ENCODE measurements at regions not wholly inside any gene's neighbourhood (a gene's known extent, or its start where the extent isn't known, plus 50 kb on each side); places are given as distances from the start of the nearest gene placed in this dataset.

DNA sequence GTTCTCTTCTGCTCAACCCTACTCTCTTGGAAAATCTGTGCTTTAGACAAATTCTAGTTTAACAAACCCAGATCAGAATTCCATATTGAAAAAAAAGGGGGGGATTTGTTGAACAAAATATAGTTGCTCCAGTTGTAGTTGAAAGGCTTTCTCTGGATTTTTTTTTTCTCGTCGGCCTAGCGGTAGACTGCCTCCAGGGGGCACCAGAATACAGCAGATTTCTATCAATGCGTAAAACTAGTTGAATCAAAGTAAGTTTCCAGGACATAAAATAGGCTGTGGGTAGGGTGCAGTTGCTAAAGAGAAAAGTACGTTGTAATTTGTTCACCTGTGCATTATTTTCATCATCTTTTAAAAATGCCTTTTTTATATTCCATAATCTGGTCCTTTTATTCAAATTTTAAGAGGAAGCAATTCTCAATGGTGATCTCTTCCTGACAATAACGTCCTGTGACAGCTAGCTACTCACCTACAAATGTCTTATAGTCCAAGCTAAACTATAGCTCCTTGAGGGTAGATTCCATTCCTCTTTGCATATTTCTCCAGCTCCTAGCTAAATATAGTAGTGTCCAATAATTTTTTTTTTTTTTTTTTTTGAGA is 105.4 kb downstream of the PERP start (continued):
- TF ChIP-seq, protein P1, sequence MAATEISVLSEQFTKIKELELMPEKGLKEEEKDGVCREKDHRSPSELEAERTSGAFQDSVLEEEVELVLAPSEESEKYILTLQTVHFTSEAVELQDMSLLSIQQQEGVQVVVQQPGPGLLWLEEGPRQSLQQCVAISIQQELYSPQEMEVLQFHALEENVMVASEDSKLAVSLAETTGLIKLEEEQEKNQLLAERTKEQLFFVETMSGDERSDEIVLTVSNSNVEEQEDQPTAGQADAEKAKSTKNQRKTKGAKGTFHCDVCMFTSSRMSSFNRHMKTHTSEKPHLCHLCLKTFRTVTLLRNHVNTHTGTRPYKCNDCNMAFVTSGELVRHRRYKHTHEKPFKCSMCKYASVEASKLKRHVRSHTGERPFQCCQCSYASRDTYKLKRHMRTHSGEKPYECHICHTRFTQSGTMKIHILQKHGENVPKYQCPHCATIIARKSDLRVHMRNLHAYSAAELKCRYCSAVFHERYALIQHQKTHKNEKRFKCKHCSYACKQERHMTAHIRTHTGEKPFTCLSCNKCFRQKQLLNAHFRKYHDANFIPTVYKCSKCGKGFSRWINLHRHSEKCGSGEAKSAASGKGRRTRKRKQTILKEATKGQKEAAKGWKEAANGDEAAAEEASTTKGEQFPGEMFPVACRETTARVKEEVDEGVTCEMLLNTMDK (IDR thresholded peaks at IDR 0.05; ENCODE audit: borderline replicate concordance, insufficient read depth, low read depth, low read length, poor library complexity, severe bottlenecking): peak; percentile 18
- TF ChIP-seq, protein P2, sequence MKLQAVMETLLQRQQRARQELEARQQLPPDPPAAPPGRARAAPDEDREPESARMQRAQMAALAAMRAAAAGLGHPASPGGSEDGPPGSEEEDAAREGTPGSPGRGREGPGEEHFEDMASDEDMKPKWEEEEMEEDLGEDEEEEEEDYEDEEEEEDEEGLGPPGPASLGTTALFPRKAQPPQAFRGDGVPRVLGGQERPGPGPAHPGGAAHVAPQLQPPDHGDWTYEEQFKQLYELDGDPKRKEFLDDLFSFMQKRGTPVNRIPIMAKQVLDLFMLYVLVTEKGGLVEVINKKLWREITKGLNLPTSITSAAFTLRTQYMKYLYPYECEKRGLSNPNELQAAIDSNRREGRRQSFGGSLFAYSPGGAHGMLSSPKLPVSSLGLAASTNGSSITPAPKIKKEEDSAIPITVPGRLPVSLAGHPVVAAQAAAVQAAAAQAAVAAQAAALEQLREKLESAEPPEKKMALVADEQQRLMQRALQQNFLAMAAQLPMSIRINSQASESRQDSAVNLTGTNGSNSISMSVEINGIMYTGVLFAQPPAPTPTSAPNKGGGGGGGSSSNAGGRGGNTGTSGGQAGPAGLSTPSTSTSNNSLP (IDR thresholded peaks at IDR 0.05; ENCODE audit: borderline replicate concordance, low read depth, low read length): 0 out of 2 replicates have a peak, but pooled peaks have one; percentile 32
- TF ChIP-seq ZC3H8 (IDR thresholded peaks at IDR 0.05) (no peak), SREBF2 (CRISPR knock-in tag; IDR thresholded peaks at IDR 0.05) (no peak), PHB2 (IDR thresholded peaks at IDR 0.05; ENCODE audit: low read depth) (no peak), ZNF134 (CRISPR knock-in tag; conservative IDR thresholded peaks at IDR 0.05) (no peak), CXXC5 (CRISPR knock-in tag; IDR thresholded peaks at IDR 0.05) (peak; percentile 53)
- TF ChIP-seq, protein P3, sequence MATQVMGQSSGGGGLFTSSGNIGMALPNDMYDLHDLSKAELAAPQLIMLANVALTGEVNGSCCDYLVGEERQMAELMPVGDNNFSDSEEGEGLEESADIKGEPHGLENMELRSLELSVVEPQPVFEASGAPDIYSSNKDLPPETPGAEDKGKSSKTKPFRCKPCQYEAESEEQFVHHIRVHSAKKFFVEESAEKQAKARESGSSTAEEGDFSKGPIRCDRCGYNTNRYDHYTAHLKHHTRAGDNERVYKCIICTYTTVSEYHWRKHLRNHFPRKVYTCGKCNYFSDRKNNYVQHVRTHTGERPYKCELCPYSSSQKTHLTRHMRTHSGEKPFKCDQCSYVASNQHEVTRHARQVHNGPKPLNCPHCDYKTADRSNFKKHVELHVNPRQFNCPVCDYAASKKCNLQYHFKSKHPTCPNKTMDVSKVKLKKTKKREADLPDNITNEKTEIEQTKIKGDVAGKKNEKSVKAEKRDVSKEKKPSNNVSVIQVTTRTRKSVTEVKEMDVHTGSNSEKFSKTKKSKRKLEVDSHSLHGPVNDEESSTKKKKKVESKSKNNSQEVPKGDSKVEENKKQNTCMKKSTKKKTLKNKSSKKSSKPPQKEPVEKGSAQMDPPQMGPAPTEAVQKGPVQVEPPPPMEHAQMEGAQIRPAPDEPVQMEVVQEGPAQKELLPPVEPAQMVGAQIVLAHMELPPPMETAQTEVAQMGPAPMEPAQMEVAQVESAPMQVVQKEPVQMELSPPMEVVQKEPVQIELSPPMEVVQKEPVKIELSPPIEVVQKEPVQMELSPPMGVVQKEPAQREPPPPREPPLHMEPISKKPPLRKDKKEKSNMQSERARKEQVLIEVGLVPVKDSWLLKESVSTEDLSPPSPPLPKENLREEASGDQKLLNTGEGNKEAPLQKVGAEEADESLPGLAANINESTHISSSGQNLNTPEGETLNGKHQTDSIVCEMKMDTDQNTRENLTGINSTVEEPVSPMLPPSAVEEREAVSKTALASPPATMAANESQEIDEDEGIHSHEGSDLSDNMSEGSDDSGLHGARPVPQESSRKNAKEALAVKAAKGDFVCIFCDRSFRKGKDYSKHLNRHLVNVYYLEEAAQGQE (IDR thresholded peaks at IDR 0.05; ENCODE audit: borderline replicate concordance): peak; percentile 77; the same call in 1 of the 2 replicates
- TF ChIP-seq, protein P3 (CRISPR knock-in tag; IDR thresholded peaks at IDR 0.05; ENCODE audit: low read depth): no peak
- TF ChIP-seq, protein P4, sequence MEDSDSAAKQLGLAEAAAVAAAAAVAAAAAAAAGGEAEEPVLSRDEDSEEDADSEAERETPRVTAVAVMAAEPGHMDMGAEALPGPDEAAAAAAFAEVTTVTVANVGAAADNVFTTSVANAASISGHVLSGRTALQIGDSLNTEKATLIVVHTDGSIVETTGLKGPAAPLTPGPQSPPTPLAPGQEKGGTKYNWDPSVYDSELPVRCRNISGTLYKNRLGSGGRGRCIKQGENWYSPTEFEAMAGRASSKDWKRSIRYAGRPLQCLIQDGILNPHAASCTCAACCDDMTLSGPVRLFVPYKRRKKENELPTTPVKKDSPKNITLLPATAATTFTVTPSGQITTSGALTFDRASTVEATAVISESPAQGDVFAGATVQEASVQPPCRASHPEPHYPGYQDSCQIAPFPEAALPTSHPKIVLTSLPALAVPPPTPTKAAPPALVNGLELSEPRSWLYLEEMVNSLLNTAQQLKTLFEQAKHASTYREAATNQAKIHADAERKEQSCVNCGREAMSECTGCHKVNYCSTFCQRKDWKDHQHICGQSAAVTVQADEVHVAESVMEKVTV (CRISPR knock-in tag; IDR thresholded peaks at IDR 0.05): peak; percentile 72
- TF ChIP-seq, protein P5, sequence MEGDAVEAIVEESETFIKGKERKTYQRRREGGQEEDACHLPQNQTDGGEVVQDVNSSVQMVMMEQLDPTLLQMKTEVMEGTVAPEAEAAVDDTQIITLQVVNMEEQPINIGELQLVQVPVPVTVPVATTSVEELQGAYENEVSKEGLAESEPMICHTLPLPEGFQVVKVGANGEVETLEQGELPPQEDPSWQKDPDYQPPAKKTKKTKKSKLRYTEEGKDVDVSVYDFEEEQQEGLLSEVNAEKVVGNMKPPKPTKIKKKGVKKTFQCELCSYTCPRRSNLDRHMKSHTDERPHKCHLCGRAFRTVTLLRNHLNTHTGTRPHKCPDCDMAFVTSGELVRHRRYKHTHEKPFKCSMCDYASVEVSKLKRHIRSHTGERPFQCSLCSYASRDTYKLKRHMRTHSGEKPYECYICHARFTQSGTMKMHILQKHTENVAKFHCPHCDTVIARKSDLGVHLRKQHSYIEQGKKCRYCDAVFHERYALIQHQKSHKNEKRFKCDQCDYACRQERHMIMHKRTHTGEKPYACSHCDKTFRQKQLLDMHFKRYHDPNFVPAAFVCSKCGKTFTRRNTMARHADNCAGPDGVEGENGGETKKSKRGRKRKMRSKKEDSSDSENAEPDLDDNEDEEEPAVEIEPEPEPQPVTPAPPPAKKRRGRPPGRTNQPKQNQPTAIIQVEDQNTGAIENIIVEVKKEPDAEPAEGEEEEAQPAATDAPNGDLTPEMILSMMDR (IDR thresholded peaks at IDR 0.05 in 2 of 3, conservative IDR thresholded peaks at IDR 0.05 in 1 of 3; ENCODE audit: insufficient read depth in 2 of 3, low read depth in 1 of 3, low read length in 3 of 3): peak; percentile 82 to 94 (median 86)

All from K562 (cell line).